Ovary (tissue), 7 donors: ENCODE measurements at regions not wholly inside any gene's neighbourhood (a gene's known extent, or its start where the extent isn't known, plus 50 kb on each side); places are given as distances from the start of the nearest gene placed in this dataset.

Experiments
- DNase-seq, 5 donors: peaks; one replicate each; pipeline ENCODE4 v3.0.0-alpha.2; 2019 to 2020
- H3K27ac ChIP-seq, 2 donors: fragments of 200-600 bp; one replicate each; pipeline versions ENCODE4 v1.5.1 to v1.8.0; 2019 to 2022
- H3K27me3 ChIP-seq: fragments of 200-600 bp; one replicate; pipeline ENCODE4 v1.8.0; 2022
- H3K36me3 ChIP-seq: fragments of 200-600 bp; sonication (generic); one replicate; pipeline ENCODE4 v1.5.1; 2019
- H3K4me1 ChIP-seq: one replicate; pipeline ENCODE4 v1.8.1; 2013; ENCODE audit warnings: mild to moderate bottlenecking, moderate library complexity; ENCODE audit not compliant: insufficient read depth
- H3K4me3 ChIP-seq: fragments of 200-600 bp; sonication (generic); one replicate; pipeline ENCODE4 v1.5.1; 2017
- H3K9me3 ChIP-seq, 2 donors: fragments of 200-600 bp in 1 of 2; sonication (generic) in 1 of 2; one replicate each; pipeline versions ENCODE4 v1.5.1 to v1.8.1; 2013 to 2019; ENCODE audit warnings: mild to moderate bottlenecking in 1 of 2, moderate library complexity in 1 of 2
- EP300 ChIP-seq: sonication (generic); formaldehyde crosslinking; IDR thresholded peaks from one replicate; pipeline ENCODE4 v1.6.1; 2017; ENCODE audit warnings: antibody characterized with exemption
- POLR2A ChIP-seq: fragments of 450-650 bp; IDR thresholded peaks from one replicate; pipeline ENCODE4 v1.6.1; 2017; ENCODE audit warnings: antibody characterized with exemption, mild to moderate bottlenecking, moderate library complexity
- WGBS, 3 donors: extraction: QIAGEN DNeasy Blood & Tissue Kit in 1 of 3; methylation state at CpG; one replicate each; pipeline versions ENCODE4 v1.1.5 to v1.1.7; 2013 to 2017; 5-methylcytosine and 5-hydroxymethylcytosine counted together
- intact Hi-C, 4 donors: fragments of 100-400 bp; cut with DNase I; formaldehyde crosslinking; loops; one replicate each; pipeline versions ENCODE4 v1.11.0 to v1.15.1; 2022 to 2023
- TF ChIP-seq, protein P1 (sequence below), 3 donors: fragments of 450-650 bp in 2 of 3; fragments of 200-600 bp in 1 of 3; IDR thresholded peaks; one replicate each; pipeline versions ENCODE4 v1.5.1 to v1.8.0; 2016 to 2022; ENCODE audit warnings: antibody characterized with exemption in 3 of 3, mild to moderate bottlenecking in 1 of 3
- donor health status: DM: no; HTN: no; CAD: no; lungs with moderate emphysema.
- donor health status: DM: no; HTN: no; CAD: no.
- donor health status: Bipolar disorder and iron deficiency.
- donor health status: DM: no; HTN: no; CAD: no.
- donor health status: DM: yes; HTN: yes; CAD: no.

GRCh38 chr3:105958237-105959000 lies 89.6 kb upstream of the CBLB start:
- Histone ChIP-seq H3K27ac (no peak overlapping the region), H3K4me3 (no peak overlapping the region), H3K4me1 (no peaks in the 10 kb centered on the region), H3K9me3 (no peaks in the 10 kb centered on the region), H3K27me3 (no peaks in the 10 kb centered on the region), H3K36me3 (no peaks in the 10 kb centered on the region)
- no peak for DNase-seq
- WGBS, 3 donors: 64 to 71% (median 70%) methylated on average over 5 of the region's 5 CpGs
- TF ChIP-seq EP300 (no peak), POLR2A (no peak)
- TF ChIP-seq, protein P1, sequence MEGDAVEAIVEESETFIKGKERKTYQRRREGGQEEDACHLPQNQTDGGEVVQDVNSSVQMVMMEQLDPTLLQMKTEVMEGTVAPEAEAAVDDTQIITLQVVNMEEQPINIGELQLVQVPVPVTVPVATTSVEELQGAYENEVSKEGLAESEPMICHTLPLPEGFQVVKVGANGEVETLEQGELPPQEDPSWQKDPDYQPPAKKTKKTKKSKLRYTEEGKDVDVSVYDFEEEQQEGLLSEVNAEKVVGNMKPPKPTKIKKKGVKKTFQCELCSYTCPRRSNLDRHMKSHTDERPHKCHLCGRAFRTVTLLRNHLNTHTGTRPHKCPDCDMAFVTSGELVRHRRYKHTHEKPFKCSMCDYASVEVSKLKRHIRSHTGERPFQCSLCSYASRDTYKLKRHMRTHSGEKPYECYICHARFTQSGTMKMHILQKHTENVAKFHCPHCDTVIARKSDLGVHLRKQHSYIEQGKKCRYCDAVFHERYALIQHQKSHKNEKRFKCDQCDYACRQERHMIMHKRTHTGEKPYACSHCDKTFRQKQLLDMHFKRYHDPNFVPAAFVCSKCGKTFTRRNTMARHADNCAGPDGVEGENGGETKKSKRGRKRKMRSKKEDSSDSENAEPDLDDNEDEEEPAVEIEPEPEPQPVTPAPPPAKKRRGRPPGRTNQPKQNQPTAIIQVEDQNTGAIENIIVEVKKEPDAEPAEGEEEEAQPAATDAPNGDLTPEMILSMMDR (IDR thresholded peaks at IDR 0.05): no peak
- intact Hi-C loops: no loop called here

GRCh38 chr3:105959851-105960250 lies 91.0 kb upstream of the CBLB start:
- WGBS, 3 donors: 56 to 62% (median 56%) methylated on average over 3 of the region's 3 CpGs
- Histone ChIP-seq H3K27me3 (no peaks in the 10 kb centered on the region), H3K9me3 (no peaks in the 10 kb centered on the region), H3K36me3 (no peaks in the 10 kb centered on the region), H3K27ac (no peak overlapping the region), H3K4me3 (no peak overlapping the region), H3K4me1 (no peaks in the 10 kb centered on the region)
- DNase-seq: no peak
- no peak for TF ChIP-seq EP300
- TF ChIP-seq, protein P1 (IDR thresholded peaks at IDR 0.05): no peak
- no peak for TF ChIP-seq POLR2A
- intact Hi-C loops: no loop called here

DNA sequence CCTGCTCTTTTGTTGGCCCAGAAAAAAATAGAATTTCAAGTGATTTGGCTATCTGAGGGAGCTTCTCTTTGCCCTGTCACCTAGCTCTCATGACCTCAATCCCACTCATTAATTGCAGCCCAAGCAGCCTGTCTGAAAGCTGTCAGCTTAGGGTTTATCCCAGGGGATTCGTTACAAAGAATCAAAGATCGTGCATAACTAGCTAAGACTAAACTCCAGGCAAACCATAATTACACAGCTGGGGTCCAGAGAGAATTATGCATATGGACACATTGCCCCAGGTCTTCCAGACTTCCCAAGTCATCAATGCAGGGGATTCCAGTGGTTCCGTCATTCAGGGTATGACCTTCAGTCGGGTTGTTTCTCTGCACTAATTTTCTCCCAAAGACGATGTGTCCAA lies 91.6 kb upstream of the CBLB start:
- H3K36me3 ChIP-seq: no peaks in the 10 kb centered on the region
- TF ChIP-seq, protein P1 (IDR thresholded peaks at IDR 0.05): no peak
- no peak for TF ChIP-seq POLR2A
- no peak for TF ChIP-seq EP300

GRCh38 chr3:105963161-105963560 lies 94.3 kb upstream of the CBLB start:
- WGBS, 3 donors: 80 to 91% (median 81%) methylated on average over 1 of the region's 1 CpG
- H3K36me3 ChIP-seq: no peaks in the 10 kb centered on the region
- no peaks in the 10 kb centered on the region for H3K27me3 ChIP-seq
- DNase-seq: no peak
- H3K4me3 ChIP-seq: no peak overlapping the region
- no peaks in the 10 kb centered on the region for H3K9me3 ChIP-seq
- H3K27ac ChIP-seq: no peak overlapping the region
- intact Hi-C loops: no loop called here
- TF ChIP-seq EP300 (no peak), POLR2A (no peak)
- TF ChIP-seq, protein P1 (IDR thresholded peaks at IDR 0.05): no peak
- H3K4me1 ChIP-seq: no peaks in the 10 kb centered on the region

More for the DNA sequence above, 91.6 kb upstream of the CBLB start:
- H3K9me3 ChIP-seq: no peaks in the 10 kb centered on the region
- H3K4me3 ChIP-seq: no peak overlapping the region
- intact Hi-C loops: no loop called here
- WGBS, 3 donors: 91 to 96% (median 91%) methylated on average over 5 of the region's 5 CpGs
- DNase-seq: no peak
- H3K27me3 ChIP-seq: no peaks in the 10 kb centered on the region
- H3K4me1 ChIP-seq: no peaks in the 10 kb centered on the region
- H3K27ac ChIP-seq: no peak overlapping the region
